H9 (cell line): ENCODE measurements at regions not wholly inside any gene's neighbourhood (a gene's known extent, or its start where the extent isn't known, plus 50 kb on each side); places are given as distances from the start of the nearest gene placed in this dataset.

ENCODE experiments used
- DNase-seq: peaks from one replicate; pipeline ENCODE4 v3.0.0-alpha.2; 2017
- H2AFZ ChIP-seq: one replicate; pipeline ENCODE4 v1.6.1; 2013; ENCODE audit warnings: mild to moderate bottlenecking, low read length, control low read depth, moderate library complexity
- H2AK5ac ChIP-seq: 2 replicates; pipeline ENCODE4 v1.6.1; 2013; ENCODE audit warnings: low read length, control low read depth, mixed read lengths; ENCODE audit not compliant: insufficient read length
- H2BK120ac ChIP-seq: one replicate; pipeline ENCODE4 v1.6.1; 2013; ENCODE audit warnings: low read depth, mild to moderate bottlenecking, low read length, control low read depth, inconsistent platforms; ENCODE audit not compliant: poor library complexity, severe bottlenecking
- H2BK12ac ChIP-seq: 2 replicates; pipeline ENCODE4 v1.6.1; 2013; ENCODE audit warnings: low read length, control low read depth, mixed read lengths, low read depth; ENCODE audit not compliant: insufficient read length
- H2BK15ac ChIP-seq: 2 replicates; pipeline ENCODE4 v1.6.1; 2013; ENCODE audit warnings: low read depth, low read length, control low read depth
- H2BK20ac ChIP-seq: one replicate; pipeline ENCODE4 v1.6.1; 2013; ENCODE audit warnings: low read depth, mild to moderate bottlenecking, low read length, control low read depth, inconsistent platforms; ENCODE audit not compliant: poor library complexity, severe bottlenecking
- H2BK5ac ChIP-seq: 2 replicates; pipeline ENCODE4 v1.6.1; 2013; ENCODE audit warnings: low read length, control low read depth, mixed read lengths; ENCODE audit not compliant: insufficient read length
- H3K14ac ChIP-seq: 2 replicates; pipeline ENCODE4 v1.6.1; 2013; ENCODE audit warnings: low read length, control low read depth; ENCODE audit not compliant: insufficient read depth
- H3K18ac ChIP-seq: 2 replicates; pipeline ENCODE4 v1.6.1; 2013; ENCODE audit warnings: low read depth, mild to moderate bottlenecking, mixed read lengths, low read length, control low read depth; ENCODE audit not compliant: insufficient read length
- H3K23ac ChIP-seq: 2 replicates; pipeline ENCODE4 v1.6.1; 2013; ENCODE audit warnings: low read length, control low read depth, mixed read lengths, low read depth; ENCODE audit not compliant: insufficient read length
- H3K23me2 ChIP-seq: 2 replicates; pipeline ENCODE4 v1.6.1; 2013; ENCODE audit warnings: low read depth, mild to moderate bottlenecking, mixed read lengths, low read length, control low read depth; ENCODE audit not compliant: insufficient read length, poor library complexity, severe bottlenecking
- H3K27ac ChIP-seq: 2 replicates; pipeline ENCODE4 v1.5.1; 2013; ENCODE audit warnings: low read length, control low read depth, mixed read lengths, low read depth; ENCODE audit not compliant: insufficient read length
- H3K27me3 ChIP-seq: 2 replicates; pipeline ENCODE4 v1.6.1; 2013; ENCODE audit warnings: low read length, control low read depth, inconsistent platforms; ENCODE audit not compliant: insufficient read depth
- H3K4ac ChIP-seq: 2 replicates; pipeline ENCODE4 v1.6.1; 2013; ENCODE audit warnings: low read depth, mild to moderate bottlenecking, control low read depth, inconsistent platforms, low read length, moderate library complexity
- H3K4me1 ChIP-seq: 2 replicates; pipeline ENCODE4 v1.6.1; 2013; ENCODE audit warnings: low read length, control low read depth, inconsistent platforms; ENCODE audit not compliant: insufficient read depth
- H3K4me2 ChIP-seq: 2 replicates; pipeline ENCODE4 v1.6.1; 2013; ENCODE audit warnings: low read length, control low read depth, mixed read lengths; ENCODE audit not compliant: insufficient read length, insufficient read depth
- H3K56ac ChIP-seq: 2 replicates; pipeline ENCODE4 v1.6.1; 2013; ENCODE audit warnings: low read depth, mild to moderate bottlenecking, mixed read lengths, low read length, control low read depth; ENCODE audit not compliant: insufficient read length
- H3K79me1 ChIP-seq: 2 replicates; pipeline ENCODE4 v1.6.1; 2013; ENCODE audit warnings: low read depth, mild to moderate bottlenecking, moderate library complexity, low read length, control low read depth, inconsistent platforms; ENCODE audit not compliant: insufficient read depth, poor library complexity, severe bottlenecking
- H3K79me2 ChIP-seq: 2 replicates; pipeline ENCODE4 v1.6.1; 2013; ENCODE audit warnings: low read length, control low read depth, inconsistent platforms; ENCODE audit not compliant: insufficient read depth
- H3K9ac ChIP-seq: 2 replicates; pipeline ENCODE4 v1.6.1; 2013; ENCODE audit warnings: low read length, control low read depth, mixed read lengths; ENCODE audit not compliant: insufficient read length; ENCODE audit errors: extremely low read depth
- H3K9me3 ChIP-seq: one replicate; pipeline ENCODE4 v1.6.1; 2013; ENCODE audit warnings: low read depth, low read length, inconsistent platforms; ENCODE audit not compliant: control insufficient read depth
- H3T11ph ChIP-seq: one replicate; pipeline ENCODE4 v1.6.1; 2013; ENCODE audit warnings: mild to moderate bottlenecking, low read length, control low read depth, inconsistent platforms
- H4K20me1 ChIP-seq: one replicate; pipeline ENCODE4 v1.6.1; 2013; ENCODE audit not compliant: control insufficient read depth, insufficient read length, insufficient read depth
- H4K5ac ChIP-seq: 2 replicates; pipeline ENCODE4 v1.6.1; 2013; ENCODE audit warnings: low read depth, mild to moderate bottlenecking, mixed read lengths, low read length, control low read depth; ENCODE audit not compliant: insufficient read length
- H4K8ac ChIP-seq: replicated peaks from 2 replicates; pipeline ENCODE4 v1.6.1; 2013; ENCODE audit warnings: low read length, control low read depth, mixed read lengths, low read depth; ENCODE audit not compliant: insufficient read length
- H4K91ac ChIP-seq: 2 replicates; pipeline ENCODE4 v1.6.1; 2013; ENCODE audit warnings: low read depth, mild to moderate bottlenecking, moderate library complexity, mixed read lengths, low read length, control low read depth; ENCODE audit not compliant: insufficient read length
- H3K27ac Mint-ChIP-seq, 3 experiments: 2 replicates in 2 of 3; 3 replicates in 1 of 3; pipeline ENCODE4 v1.8.0; 2020 to 2021; ENCODE audit warnings: mixed read lengths in 3 of 3, mild to moderate bottlenecking in 1 of 3, moderate library complexity in 1 of 3
- H3K27me3 Mint-ChIP-seq: 2 replicates; pipeline ENCODE4 v1.8.0; 2021; ENCODE audit warnings: low read depth, mild to moderate bottlenecking, moderate library complexity, mixed read lengths
- H3K36me3 Mint-ChIP-seq, 3 experiments: 2 replicates in 2 of 3; 3 replicates in 1 of 3; pipeline ENCODE4 v1.8.0; 2020 to 2021; ENCODE audit warnings: low read depth in 3 of 3, mixed read lengths in 3 of 3; ENCODE audit not compliant: insufficient read depth in 1 of 3
- H3K4me1 Mint-ChIP-seq, 2 experiments: 2 replicates each; pipeline ENCODE4 v1.8.0; 2020; ENCODE audit warnings: mixed read lengths in 2 of 2
- H3K4me3 Mint-ChIP-seq, 2 experiments: 2 replicates in 1 of 2; 3 replicates in 1 of 2; pipeline ENCODE4 v1.8.0; 2020 to 2021; ENCODE audit warnings: mild to moderate bottlenecking in 2 of 2, mixed read lengths in 2 of 2, moderate library complexity in 1 of 2
- H3K9me3 Mint-ChIP-seq, 2 experiments: 2 replicates in 1 of 2; 3 replicates in 1 of 2; pipeline ENCODE4 v1.8.0; 2020; ENCODE audit warnings: mild to moderate bottlenecking in 2 of 2, mixed read lengths in 2 of 2, moderate library complexity in 1 of 2
- WGBS: extraction: QIAGEN DNeasy Blood & Tissue Kit; methylation state at CpG from one replicate; pipeline ENCODE4 v1.1.7; 2013; ENCODE audit warnings: missing lambda C conversion rate, low lambda C conversion rate, mixed read lengths; ENCODE audit not compliant: insufficient read length; ENCODE audit errors: extremely low coverage; 5-methylcytosine and 5-hydroxymethylcytosine counted together
- TF ChIP-seq, protein P1 (sequence below): fragments of 200-600 bp; sonication (generic); conservative IDR thresholded peaks from 3 replicates; pipeline ENCODE4 v1.8.0; 2021; ENCODE audit warnings: antibody characterized with exemption, mild to moderate bottlenecking

DNA sequence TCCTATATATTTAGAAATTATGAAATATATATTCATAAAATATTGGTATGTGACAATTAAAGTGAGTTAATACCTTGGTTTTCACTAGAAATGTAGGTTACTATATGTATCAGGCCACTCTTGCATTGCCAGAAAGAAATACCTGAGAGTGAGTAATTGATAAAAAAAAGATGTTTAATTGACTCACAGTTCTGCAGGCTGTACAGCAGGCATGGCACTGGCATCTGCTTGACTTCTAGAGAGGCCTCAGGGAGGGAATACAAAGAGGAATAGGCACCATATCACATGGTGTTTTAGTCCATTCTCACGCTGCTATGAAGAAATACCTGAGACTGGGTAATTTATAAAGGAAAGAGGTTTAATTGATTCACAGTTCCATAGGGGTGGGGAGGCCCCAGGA, 1560.6 kb downstream of the STIM2 start:
- Histone ChIP-seq H4K91ac (no peak overlapping the region), H3K4me1 (no peaks in the 10 kb centered on the region; the same call in 1 of the 2 replicates), H2BK15ac (no peak overlapping the region), H3K9me3 (no peaks in the 10 kb centered on the region), H2BK20ac (no peak overlapping the region), H3K56ac (no peak overlapping the region), H3K4me2 (no peak overlapping the region), H4K5ac (no peak overlapping the region), H2BK120ac (no peak overlapping the region), H3K23ac (no peak overlapping the region), H3K9ac (no peak overlapping the region), H3K27ac (no peak overlapping the region), H3K14ac (no peak overlapping the region), H4K8ac (no peak overlapping the region), H2BK12ac (no peak overlapping the region), H3K27me3 (no peaks in the 10 kb centered on the region), H3K4ac (no peak overlapping the region), H3K18ac (no peak overlapping the region), H3T11ph (no peak overlapping the region), H2BK5ac (no peak overlapping the region), H4K20me1 (no peaks in the 10 kb centered on the region), H2AFZ (no peak overlapping the region), H3K23me2 (no peaks in the 10 kb centered on the region), H3K79me1 (no peaks in the 10 kb centered on the region), H3K79me2 (no peaks in the 10 kb centered on the region), H2AK5ac (no peak overlapping the region)
- Mint-ChIP-seq H3K36me3 (peaks cover 0 to 7% (median 0%) of the 10 kb centered on the region in 3 experiments; a peak in 1 of 7 replicates), H3K9me3 (peaks cover 0 to 2% of the 10 kb centered on the region in 2 experiments; a peak in 2 of 5 replicates), H3K27me3 (no peaks in the 10 kb centered on the region; the same call in 1 of the 2 replicates), H3K4me3 (no peak overlapping the region), H3K4me1 (no peaks in the 10 kb centered on the region), H3K27ac (no peak overlapping the region)
- TF ChIP-seq, protein P1, sequence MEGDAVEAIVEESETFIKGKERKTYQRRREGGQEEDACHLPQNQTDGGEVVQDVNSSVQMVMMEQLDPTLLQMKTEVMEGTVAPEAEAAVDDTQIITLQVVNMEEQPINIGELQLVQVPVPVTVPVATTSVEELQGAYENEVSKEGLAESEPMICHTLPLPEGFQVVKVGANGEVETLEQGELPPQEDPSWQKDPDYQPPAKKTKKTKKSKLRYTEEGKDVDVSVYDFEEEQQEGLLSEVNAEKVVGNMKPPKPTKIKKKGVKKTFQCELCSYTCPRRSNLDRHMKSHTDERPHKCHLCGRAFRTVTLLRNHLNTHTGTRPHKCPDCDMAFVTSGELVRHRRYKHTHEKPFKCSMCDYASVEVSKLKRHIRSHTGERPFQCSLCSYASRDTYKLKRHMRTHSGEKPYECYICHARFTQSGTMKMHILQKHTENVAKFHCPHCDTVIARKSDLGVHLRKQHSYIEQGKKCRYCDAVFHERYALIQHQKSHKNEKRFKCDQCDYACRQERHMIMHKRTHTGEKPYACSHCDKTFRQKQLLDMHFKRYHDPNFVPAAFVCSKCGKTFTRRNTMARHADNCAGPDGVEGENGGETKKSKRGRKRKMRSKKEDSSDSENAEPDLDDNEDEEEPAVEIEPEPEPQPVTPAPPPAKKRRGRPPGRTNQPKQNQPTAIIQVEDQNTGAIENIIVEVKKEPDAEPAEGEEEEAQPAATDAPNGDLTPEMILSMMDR, result no peak
- no CpG with 5 or more reads among the region's 1 CpG for WGBS
- DNase-seq, result no peak
